ENCODE measurements at regions not wholly inside any gene's neighbourhood (a gene's known extent, or its start where the extent isn't known, plus 50 kb on each side); places are given as distances from the start of the nearest gene placed in this dataset.
A peak's percentile ranks its signal among the peaks of the same experiment; 100 is the strongest.

DNA sequence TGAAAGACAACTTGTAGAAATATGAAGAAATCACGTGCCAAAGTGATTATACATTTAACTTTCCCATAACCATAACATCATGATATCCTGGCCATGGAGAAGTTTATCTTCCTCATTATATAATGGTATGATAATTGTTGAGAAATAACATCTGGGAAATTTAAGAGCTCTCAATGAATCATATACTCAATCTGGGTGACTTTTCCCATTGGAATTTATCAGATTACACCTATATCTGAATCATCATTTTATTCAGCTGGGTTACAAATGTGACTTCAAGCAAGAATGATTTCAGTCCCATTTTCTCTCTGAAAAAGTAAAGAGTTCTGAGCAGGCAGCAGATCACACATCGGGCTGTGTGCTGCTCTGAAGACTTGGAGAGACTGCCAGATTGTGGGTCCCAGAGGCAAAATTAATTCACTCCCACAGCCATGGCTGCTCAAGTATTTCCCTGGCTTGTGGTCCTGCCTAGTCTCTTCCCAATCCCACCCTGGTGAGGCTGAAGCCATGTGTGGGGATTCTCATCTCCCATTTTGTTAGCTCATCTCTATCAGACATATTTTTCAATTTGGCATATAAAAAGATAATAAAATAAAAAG lies 278.0 kb downstream of the MRPL39 start:
- DNase-seq = no peak

DNA sequence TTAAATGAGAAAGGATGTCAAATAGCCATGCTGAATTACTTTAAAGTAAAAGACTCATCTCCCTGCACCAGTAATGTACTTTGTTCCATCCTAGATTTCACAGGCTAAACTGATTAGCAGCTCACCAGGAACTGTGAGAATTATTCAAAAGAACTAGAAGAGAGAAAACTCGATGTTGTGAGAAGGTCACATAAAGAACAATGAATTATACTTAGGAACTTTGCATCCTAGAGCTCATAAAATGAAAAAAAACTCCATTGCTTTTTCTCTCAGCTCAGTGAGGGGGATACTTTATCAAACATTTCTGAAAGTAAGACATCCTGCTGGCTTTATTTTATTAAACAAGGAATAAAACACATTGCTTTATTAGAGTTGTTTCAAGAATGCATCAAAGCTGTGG lies 278.5 kb downstream of the MRPL39 start:
- no peak for DNase-seq

DNA sequence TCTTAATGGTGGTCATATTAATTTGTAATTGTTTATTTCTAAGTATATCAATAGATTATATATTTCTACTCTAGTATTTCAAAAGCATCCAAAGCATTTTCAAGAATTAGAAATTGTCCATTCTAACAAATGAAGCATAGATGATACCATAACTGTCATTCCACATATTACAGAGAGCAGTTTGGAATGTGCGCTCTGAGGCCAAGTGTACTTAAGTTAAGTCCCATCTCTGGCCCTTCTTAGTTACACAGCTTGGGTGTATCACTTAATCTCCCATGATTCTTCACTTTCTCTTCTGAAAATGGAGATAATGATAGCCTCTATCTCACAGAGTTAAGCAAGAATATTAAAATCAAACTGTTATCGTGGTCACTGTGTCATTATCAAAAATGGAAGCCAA lies 281.1 kb downstream of the MRPL39 start:
- DNase-seq = no peak

DNA sequence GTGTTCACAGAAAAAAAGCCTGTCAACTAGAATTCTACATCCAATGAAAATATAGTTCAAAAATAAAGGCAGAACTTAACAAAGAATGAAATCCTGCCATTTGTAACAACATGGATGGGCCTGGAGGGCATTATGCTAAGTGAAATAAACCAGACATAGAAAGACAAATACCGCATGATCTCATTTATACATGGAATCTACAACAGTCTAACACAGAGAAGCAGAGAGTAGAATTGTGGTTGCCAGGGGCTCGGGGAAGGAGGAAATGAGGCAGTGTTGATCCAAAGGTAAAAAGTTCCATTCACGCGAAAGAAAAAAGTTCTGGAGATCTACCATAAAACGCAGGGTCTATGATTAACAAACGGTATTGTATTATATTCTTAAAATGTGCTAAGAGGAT lies 282.6 kb downstream of the MRPL39 start:
- DNase-seq = no peak

DNA sequence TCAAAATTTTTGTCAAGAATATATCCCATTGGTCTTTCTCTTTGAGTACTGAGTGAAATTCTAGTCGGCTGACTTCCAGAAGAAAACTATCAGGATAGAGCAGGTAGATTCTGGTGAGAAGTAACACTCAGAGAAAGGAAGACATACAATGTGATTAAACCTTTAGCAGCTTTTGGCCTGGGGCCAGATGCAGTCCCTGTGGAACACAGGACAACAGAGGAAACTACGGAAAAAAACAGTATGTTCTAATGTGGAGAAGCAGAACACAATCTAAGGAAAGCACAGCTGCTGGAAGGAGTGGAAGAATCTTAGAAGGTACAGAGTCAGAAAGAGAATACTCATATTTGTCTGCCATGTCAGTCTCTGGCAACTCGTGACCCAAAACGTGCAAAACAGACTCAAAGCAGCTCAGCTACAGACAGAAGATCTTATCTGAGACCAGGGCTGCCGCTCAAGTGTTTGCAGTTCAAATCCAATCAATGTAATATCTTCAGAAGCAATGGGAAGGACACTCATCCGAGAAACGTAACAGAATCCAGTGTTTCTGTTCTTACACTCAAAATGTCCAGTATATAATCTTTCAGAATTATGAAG lies 283.8 kb downstream of the MRPL39 start:
- DNase-seq = no peak

DNA sequence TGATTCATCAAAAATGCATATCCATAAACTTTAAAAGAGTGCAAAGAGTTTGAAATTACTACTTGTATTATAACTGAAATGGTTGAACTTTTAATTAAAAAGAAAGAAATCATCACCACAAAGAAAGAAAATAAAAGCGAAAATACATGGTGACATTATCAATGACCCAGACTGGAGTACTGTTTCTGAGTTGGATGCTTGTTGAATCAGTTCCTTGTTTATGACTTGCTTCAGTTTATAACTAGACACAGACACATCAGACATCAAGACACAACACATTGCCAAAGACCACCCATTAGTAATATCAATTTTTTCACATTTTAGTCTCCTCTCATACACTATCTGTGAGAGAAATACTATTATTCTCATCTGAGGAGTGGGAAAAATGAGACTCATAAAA lies 293.0 kb downstream of the MRPL39 start:
- no peak for DNase-seq

DNA sequence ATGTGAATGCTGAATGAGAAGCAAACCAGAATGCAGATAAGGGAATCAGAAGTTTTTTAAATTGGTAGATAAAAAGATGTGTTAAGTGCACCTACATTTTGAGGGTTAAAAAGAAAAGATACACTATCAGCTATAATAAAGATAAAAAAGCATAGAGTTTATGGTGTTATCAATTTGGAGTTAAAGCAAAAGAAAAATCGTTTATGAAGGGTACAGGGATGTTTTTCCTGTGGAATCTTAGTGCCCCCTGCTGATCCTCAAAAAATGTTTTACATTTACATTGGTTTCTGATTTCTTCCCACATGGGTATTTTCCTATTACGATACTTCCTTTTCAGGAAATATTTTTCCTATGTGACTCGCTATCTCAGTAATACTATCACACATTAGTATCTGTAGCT lies 293.5 kb downstream of the MRPL39 start:
- DNase-seq = no peak

DNA sequence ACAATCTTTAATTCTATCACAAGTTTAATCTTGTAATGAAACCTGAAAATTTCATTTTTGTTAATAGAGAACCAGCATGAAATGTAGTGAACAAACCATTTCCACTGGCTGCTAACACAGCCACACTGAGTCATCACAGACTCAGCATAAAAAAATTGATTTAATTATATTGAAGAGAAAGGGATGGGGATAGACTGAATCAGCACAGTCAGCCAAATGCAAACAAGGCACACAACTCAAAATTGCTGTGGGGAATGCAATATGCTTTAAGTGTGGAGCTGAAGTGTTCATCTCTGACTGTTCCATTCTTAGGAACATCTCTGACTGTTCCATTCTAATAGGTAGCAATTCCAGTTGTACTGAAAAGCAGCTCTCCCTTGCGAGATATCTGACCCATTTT lies 299.8 kb downstream of the MRPL39 start:
- no peak for DNase-seq

DNA sequence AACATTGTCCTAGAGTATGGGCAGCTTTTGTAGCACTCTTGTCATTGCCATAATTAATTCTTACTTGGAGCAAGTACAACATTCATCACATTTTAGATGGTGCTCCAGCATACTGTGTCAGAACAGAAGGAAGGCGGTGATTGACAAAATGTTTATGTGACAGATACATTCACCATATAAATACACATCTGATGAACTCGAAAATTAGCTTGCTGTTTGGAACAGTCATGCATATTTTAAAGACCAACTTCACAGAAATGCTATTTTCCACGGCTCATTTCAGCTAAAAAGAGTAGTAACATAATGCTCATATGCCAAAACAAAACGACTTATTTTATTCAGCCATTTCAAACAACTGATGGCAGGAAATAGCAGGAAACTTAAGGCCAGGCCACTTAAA lies 302.7 kb downstream of the MRPL39 start:
- no peak for DNase-seq

DNA sequence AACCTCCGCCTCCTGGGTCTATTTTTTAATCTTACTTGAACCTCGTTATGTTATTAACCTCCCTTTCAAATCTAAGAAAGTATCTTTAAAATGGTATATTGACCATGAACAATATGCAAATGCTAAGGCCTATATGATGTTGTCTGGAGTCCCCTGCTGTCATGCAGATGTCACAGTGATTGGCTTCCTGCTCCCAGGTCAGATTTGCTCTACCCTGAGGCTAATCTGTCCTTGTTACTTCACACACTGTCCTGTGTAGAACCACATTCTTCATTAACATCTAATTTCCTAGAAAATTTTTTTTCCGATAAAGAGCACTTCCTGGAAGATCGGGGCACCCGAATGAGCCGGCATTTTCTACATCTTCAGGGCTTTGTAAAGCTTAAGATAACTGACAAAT lies 306.6 kb downstream of the MRPL39 start:
- no peak for DNase-seq

DNA sequence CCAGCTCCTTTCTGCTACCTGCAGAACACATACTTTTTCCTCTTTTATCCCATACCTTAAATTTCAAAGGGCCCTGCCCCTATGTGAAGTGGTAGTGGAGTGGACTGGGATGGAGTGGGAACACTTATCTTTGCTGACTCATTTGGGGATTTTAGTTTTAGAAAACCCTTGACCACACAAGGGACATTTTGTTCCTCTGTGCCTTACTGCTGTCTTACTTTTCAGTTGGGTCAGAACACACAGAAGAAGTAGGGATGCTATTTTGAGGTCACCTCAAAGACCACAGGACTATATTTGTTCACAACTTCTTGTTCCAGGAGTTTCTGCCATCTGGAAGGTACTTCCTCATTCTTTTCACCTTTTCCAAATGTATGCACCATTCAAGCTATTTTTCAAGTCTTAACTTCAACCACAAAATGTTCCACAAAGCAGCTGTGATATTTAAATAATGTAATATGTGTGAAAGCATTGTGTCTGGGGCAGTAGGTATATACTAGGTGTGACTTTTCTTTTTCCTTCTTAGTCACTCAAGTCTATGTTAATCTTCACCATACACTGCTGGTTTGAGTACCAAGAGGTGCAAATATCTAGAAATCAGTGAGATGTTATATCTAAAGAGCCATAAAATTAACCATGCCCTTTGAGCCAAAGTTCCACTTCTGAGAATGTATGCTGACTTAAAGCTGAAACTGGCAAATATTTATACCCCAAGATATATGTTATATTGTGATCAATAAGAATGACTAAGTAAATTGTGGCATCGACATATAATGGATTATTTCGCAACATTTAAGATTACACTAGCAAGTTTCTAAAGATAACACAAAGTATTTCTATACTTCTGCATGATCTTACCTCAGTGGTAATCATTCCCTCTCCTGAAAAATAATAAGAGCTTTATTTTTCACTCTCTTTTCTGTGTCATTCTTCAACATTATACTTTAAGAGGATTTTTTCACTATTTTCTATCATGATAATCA lies 308.5 kb downstream of the MRPL39 start:
- DNase-seq = no peak

DNA sequence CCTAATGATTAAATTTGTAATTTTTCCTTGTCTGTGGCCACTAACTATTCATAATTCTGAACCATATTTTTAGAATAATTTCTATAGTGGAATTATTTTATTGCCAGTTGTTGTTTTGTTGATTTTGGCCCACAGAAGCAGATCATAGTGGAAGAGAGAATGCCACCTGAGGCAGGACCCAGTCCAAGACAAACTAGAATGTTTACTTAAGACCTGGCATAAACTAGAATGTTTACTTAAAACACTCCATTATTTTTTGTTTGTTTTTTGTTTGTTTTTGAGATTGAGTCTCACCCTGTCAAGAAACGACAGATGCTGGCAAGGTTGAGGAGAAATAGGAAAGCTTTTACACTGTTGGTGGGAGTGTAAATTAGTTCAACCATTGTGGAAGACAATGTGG lies 310.2 kb downstream of the MRPL39 start:
- DNase-seq = no peak

DNA sequence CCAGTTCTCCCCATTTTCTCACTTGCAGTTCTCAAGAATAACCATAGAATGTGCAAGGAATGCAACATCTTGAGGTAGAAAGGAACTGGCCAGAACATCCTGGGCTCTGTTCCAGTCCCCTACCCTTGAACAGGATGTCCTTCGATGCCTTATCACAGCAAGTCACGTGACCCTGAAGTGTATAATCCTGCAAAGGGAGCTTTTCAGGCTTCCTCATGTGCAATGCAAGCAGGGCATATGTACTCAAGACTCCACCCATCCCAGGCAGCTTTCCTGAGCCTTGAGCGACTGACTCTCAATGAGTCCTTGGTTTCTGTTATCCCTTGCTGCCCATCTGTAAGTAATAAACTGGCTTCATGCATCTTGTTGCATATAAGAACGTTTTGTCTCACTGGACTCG lies 311.0 kb downstream of the MRPL39 start:
- no peak for DNase-seq

DNA sequence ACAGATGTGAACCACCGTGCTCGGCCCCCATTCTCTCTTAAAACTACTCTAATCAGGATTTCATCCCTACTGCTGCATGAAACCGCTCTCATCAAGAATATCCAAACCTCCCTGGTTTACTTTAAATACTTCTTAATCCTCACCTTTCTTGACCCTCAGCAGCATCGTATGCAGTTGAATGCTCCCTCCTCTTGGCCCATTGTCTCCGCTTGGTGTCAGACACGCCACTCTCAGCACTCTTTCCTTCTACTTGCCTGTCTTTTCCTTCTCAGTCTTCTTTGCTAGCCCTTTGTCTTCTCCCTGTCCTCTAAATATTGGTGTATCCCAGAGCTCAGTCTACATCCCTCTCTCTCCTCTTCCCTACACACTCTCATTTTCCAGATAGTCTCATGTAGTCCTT lies 314.9 kb downstream of the MRPL39 start:
- no peak for DNase-seq

DNA sequence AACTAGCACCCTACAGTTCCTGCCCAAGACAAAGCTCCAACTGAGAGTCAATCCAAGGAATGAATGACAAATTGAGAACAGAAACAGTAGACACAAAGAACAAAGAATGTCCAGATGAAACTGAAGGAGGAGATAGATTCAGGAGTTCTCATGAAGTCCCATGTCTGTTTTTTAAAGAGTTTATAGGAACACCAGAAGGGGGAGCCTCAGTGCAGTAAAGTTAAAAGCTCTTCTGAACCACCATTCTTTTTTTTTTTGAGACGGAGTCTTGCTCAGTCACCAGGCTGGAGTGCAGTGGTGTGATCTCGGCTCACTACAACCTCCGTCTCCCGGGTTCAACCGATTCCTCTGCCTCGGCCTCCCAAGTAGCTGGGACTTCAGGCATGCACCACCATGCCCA lies 323.6 kb downstream of the MRPL39 start:
- DNase-seq = peak; percentile 9

DNA sequence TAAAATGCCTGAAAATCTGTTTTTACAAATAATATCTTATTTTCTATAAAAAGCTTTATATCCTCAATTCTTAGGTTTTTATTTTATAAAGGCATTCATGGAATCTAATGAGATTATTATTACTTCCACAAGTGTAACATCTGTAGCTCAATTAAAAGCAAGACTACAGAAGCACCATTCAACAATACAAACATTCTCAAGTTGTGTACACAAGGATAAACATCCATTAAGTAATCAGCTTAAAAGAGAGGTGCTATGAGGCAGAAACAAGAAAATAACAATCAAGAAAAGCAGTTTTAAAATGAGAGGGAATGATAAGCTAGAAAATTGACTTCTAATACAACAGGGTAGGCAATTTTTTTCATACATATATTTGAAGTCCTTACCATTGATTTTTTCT lies 326.1 kb downstream of the MRPL39 start:
- DNase-seq = no peak

DNA sequence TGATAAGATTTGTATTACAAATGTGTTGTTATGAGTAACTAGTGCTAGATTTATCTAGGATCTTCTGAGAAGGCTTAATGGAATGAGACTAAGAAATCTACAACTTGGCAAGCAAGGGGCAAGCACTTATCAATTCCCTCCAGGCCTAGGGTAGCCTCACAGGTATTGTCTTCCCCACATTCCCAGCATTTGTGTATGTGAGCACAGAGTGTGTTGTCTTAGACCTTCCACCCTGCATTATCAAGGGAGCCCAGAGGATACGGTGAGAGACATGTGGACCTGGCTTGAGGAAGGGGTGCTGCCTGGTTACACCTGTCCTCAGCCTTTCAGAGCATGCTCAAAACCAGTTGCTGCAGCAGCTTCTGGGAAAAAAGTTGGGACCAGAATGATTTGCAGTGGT lies 327.2 kb downstream of the MRPL39 start:
- DNase-seq = no peak

DNA sequence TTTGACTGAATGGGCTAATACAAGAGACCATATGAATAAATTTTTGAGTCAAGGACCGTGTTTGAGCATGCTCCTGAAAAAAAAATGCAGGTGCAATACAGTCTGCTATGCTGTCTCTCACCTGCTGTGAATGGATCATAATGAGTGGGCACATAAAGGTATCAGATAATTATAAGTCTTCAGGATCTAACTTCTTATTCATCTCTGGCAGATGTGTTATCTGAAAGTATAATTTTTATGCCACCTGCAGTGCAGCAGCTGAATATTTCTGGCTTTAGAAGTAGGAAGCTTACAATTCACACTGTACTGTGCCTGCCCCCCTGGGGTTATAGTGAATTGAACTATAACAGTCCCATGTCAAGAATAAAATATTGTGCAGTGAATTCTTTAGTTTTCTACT lies 333.3 kb downstream of the MRPL39 start:
- DNase-seq = no peak

DNA sequence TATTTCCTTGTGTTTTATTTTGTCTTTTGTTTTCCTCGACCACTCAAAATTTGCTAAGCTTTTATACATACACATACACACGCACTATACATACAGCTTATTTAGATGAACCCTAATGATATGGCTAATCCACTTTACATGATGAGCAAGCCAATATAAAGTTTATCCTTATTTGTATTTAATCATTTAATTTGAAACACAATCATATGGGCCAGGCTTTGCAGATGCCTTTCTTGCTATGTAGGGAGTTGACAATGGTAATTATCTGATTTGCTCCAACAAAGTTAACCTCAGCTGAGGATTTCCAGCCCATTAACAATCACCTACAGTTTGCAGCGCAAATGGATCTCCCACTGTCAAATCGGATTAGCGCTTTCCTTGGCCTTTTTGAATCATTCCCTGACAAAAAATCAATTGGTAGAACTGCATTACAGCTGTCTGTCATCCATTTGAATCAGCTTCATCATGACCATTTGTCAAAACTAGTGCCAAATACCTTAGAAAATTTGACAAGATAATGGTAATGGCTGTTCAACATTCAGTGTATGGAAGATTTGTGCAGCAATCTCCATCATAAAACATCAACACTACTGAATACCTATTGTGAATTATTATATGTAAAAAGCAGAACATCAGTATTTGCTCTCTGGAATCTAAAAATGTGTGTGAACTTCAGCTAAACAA lies 352.6 kb downstream of the MRPL39 start:
- no peak for DNase-seq

DNA sequence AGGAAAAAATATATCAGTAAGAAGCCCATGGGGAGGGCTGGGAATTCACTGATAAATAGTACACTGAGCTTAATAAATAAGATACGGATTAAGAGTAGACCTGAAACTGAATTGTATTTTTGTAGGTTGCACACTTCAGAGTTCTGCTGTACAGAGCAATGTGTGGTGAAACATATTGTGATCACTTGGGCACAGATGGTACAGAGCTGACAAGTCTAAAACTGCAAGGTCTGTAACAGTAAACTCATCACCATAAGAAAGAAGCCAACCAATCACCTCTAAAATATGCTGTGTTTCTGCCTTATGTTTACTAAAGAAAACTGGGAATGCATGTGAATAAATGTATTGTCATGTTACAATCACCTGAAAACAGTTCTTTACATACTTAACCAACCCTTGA lies 360.7 kb downstream of the MRPL39 start:
- DNase-seq = no peak

DNA sequence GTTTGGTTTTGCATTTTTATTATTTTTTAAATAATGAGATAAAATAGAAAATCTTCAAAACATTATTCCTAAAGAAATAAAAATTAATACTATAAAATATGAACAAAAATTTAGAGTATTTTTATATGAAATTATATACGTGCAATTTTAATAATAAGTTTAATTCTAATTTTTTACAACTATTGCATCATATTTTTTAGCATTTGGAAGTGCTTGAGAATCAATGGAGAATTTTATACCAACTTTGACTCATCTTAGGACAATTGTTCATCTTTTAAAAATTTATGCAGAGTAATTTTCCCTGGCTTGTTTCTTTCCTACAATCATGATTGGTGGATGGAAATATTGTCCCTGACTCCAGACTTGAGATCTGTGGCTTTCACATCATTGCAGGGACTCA lies 362.5 kb downstream of the MRPL39 start:
- DNase-seq = no peak

DNA sequence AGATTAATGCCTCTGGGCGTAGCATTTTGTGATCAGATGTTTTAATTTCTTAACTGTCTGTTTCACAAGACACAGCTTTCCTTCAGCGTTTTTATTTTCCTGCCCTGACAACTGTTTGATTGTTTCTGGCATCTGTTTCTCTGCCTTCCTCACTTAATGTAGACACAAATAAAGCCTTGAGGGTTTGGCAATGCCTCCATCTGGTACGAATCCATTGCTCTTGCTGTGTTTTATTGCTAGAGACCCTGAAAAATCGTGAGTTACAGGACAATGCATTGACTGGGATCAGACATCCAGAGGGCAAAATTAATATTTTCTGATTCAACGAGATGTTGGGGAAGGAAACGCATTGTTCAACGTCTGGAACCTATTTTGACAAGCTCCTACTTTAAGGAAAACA lies 363.5 kb downstream of the MRPL39 start:
- DNase-seq = no peak

DNA sequence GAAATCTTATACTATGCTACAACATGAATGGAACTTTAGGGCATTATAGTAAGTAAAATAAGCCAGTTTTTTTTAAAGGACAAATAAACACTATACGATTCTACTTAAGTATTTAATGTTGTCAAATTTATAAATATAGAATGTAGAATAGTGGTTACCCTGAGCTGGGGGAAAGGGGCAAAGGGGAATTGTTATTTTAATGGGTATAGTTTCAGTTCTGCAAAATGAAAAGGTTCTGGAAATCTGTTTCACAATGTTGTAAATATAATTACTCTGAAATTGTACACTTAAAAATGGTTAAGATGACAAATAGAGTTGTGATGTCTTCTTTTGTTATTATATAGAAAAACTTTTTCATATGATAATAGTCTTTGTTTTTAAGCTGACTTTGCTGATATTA lies 366.3 kb downstream of the MRPL39 start:
- DNase-seq = no peak

Measured in hindlimb muscle (tissue), 1 donor.